ENCODE measurements at regions not wholly inside any gene's neighbourhood (a gene's known extent, or its start where the extent isn't known, plus 50 kb on each side); places are given as distances from the start of the nearest gene placed in this dataset.

- no peak for TF ChIP-seq SP1 (IDR thresholded peaks at IDR 0.05)
- no peak for TF ChIP-seq BHLHE40 (IDR thresholded peaks at IDR 0.05; ENCODE audit: borderline replicate concordance)
- no peak for TF ChIP-seq ELF4 (IDR thresholded peaks at IDR 0.05)
- peak; percentile 30; the same call in 1 of the 2 replicates for TF ChIP-seq TARDBP (IDR thresholded peaks at IDR 0.05)
- TF ChIP-seq SUZ12 (IDR thresholded peaks at IDR 0.05) = no peak
- no peak for TF ChIP-seq FOXA1 (IDR thresholded peaks at IDR 0.05)
- no peak for TF ChIP-seq ARNT (IDR thresholded peaks at IDR 0.05)
- no peak for TF ChIP-seq FOXM1 (IDR thresholded peaks at IDR 0.05; ENCODE audit: borderline replicate concordance)
- no peak for TF ChIP-seq HDGF (IDR thresholded peaks at IDR 0.05; ENCODE audit: borderline replicate concordance)
- no peak for TF ChIP-seq NFRKB (IDR thresholded peaks at IDR 0.05)
- no peak for TF ChIP-seq FOXK2 (IDR thresholded peaks at IDR 0.05)
Measured at GRCh38 chr7:157482025-157482424, 145.2 kb downstream of the DNAJB6 start.
